NCI-H2029 (cell line): ENCODE measurements at regions not wholly inside any gene's neighbourhood (a gene's known extent, or its start where the extent isn't known, plus 50 kb on each side); places are given as distances from the start of the nearest gene placed in this dataset.

Experiments used
- DNase-seq: peaks from one replicate; lab custom pipeline; 2025; lab: John Stamatoyannopoulos, UW

GRCh38 chr13:44153496-44153895, 220.1 kb upstream of the SERP2 start:
- no peak for DNase-seq

- DNase-seq, result peak; percentile 57
These were observed 218.0 kb upstream of the SERP2 start for GRCh38 chr13:44155422-44156293.

GRCh38 chr13:44156294-44156658, 217.3 kb upstream of the SERP2 start:
- DNase-seq, result no peak

- DNase-seq, result no peak
These were observed 216.0 kb upstream of the SERP2 start for GRCh38 chr13:44157606-44158005.

GRCh38 chr13:44158098-44158521, 215.5 kb upstream of the SERP2 start:
- no peak for DNase-seq

GRCh38 chr13:44158881-44159632, 214.6 kb upstream of the SERP2 start:
- no peak for DNase-seq

- DNase-seq, result no peak
These were observed 213.9 kb upstream of the SERP2 start for GRCh38 chr13:44159633-44160279.

GRCh38 chr13:44160591-44161191, 212.9 kb upstream of the SERP2 start:
- no peak for DNase-seq

GRCh38 chr13:44163108-44163507, 210.5 kb upstream of the SERP2 start:
- DNase-seq, result no peak

GRCh38 chr13:44165221-44165888, 208.3 kb upstream of the SERP2 start:
- no peak for DNase-seq

- no peak for DNase-seq
These were observed 207.6 kb upstream of the SERP2 start for GRCh38 chr13:44165889-44166496.

- DNase-seq, result no peak
These were observed 204.4 kb upstream of the SERP2 start for GRCh38 chr13:44169018-44169911.

- no peak for DNase-seq
These were observed 202.9 kb upstream of the SERP2 start for GRCh38 chr13:44170731-44171130.

- no peak for DNase-seq
These were observed 202.5 kb upstream of the SERP2 start for GRCh38 chr13:44171156-44171555.

GRCh38 chr13:44171861-44172260, 201.8 kb upstream of the SERP2 start:
- no peak for DNase-seq

- DNase-seq, result no peak
These were observed 201.3 kb upstream of the SERP2 start for GRCh38 chr13:44172281-44172810.

GRCh38 chr13:44174769-44175425, 198.7 kb upstream of the SERP2 start:
- DNase-seq, result no peak

GRCh38 chr13:44176173-44176572, 197.5 kb upstream of the SERP2 start:
- no peak for DNase-seq

- no peak for DNase-seq
These were observed 192.6 kb upstream of the SERP2 start for GRCh38 chr13:44180876-44181536.
